Right lobe of liver (tissue), 6 donors: ENCODE measurements at regions not wholly inside any gene's neighbourhood (a gene's known extent, or its start where the extent isn't known, plus 50 kb on each side); places are given as distances from the start of the nearest gene placed in this dataset.

Experiments
- ATAC-seq, 4 donors: fragments of 200-7000 bp; cut with Tn5 transposase; one replicate each; pipeline ENCODE4 v1.9.1; 2020; ENCODE audit warnings: mild to moderate bottlenecking in 4 of 4, moderate library complexity in 4 of 4
- DNase-seq, 3 donors: peaks; one replicate each; pipeline ENCODE4 v3.0.0-alpha.2; 2020
- H3K27ac ChIP-seq, 3 donors: fragments of 200-600 bp; one replicate each; pipeline ENCODE4 v1.8.0; 2022
- H3K27me3 ChIP-seq, 2 donors: fragments of 200-600 bp; one replicate each; pipeline ENCODE4 v1.8.0; 2022
- H3K36me3 ChIP-seq, 4 donors: fragments of 200-600 bp; sonication (generic) in 1 of 4; one replicate each; pipeline versions ENCODE4 v1.5.1 to v1.8.0; 2017 to 2022; ENCODE audit warnings: control low read depth in 1 of 4
- H3K4me1 ChIP-seq, 4 donors: fragments of 200-600 bp; sonication (generic) in 1 of 4; one replicate each; pipeline versions ENCODE4 v1.5.1 to v1.8.0; 2017 to 2022; ENCODE audit warnings: control low read depth in 1 of 4
- H3K4me3 ChIP-seq, 3 donors: fragments of 200-600 bp; one replicate each; pipeline ENCODE4 v1.8.0; 2022
- H3K9me3 ChIP-seq, 4 donors: fragments of 200-600 bp; sonication (generic) in 1 of 4; one replicate each; pipeline versions ENCODE4 v1.5.1 to v1.8.0; 2017 to 2022; ENCODE audit warnings: control low read depth in 1 of 4
- CTCF ChIP-seq, 4 donors: fragments of 200-600 bp in 3 of 4; fragments of 450-650 bp in 1 of 4; IDR thresholded peaks; one replicate each; pipeline versions ENCODE4 v1.5.1 to v1.8.0; 2016 to 2022; ENCODE audit warnings: antibody characterized with exemption in 4 of 4, mild to moderate bottlenecking in 2 of 4
- POLR2A ChIP-seq: fragments of 450-650 bp; IDR thresholded peaks from one replicate; pipeline ENCODE4 v1.6.1; 2017; ENCODE audit warnings: antibody characterized with exemption, mild to moderate bottlenecking
- WGBS: methylation state at CpG from one replicate; pipeline ENCODE4 v1.1.6; 2018; ENCODE audit warnings: low coverage, low lambda C conversion rate; ENCODE audit not compliant: insufficient coverage; ENCODE audit errors: missing lambda C conversion rate; 5-methylcytosine and 5-hydroxymethylcytosine counted together
- intact Hi-C, 2 donors: fragments of 100-400 bp; cut with DNase I; formaldehyde crosslinking; loops; one replicate each; pipeline versions ENCODE4 v1.11.2 to v1.14.1; 2022
- donor health status: DM: no; HTN: yes; CAD: no.
- donor health status: DM: no; HTN: no; CAD: no.
- donor health status: DM: no; HTN: no; CAD: no.
- donor health status: DM: no; HTN: yes; CAD: no.
- donor health status: DM: no; HTN: yes; CAD: no.

- no peak for ATAC-seq
- DNase-seq: no peak
- Histone ChIP-seq H3K36me3 (no peaks in the 10 kb centered on the region), H3K27ac (no peak overlapping the region), H3K9me3 (no peaks in the 10 kb centered on the region), H3K4me1 (no peaks in the 10 kb centered on the region), H3K27me3 (no peaks in the 10 kb centered on the region), H3K4me3 (no peak overlapping the region)
- WGBS: 67% methylated on average over 12 of the region's 12 CpGs
- intact Hi-C loops: loop anchor here in 1 of 2 donors (5.0 to 10.0 kb wide), 2 partner anchors 357 to 485 kb away; no protein-coding TSS in a partner anchor
- TF ChIP-seq CTCF (IDR thresholded peaks at IDR 0.05): no peak
These were observed 117.9 kb upstream of the SMAD3 start for GRCh38 chr15:66947471-66947870.

GRCh38 chr15:66948294-66948693, 117.1 kb upstream of the SMAD3 start:
- DNase-seq (no peak), ATAC-seq (peak in 1 of 4 donors; percentile 10)
- Histone ChIP-seq H3K36me3 (no peaks in the 10 kb centered on the region), H3K27ac (no peak overlapping the region), H3K27me3 (no peaks in the 10 kb centered on the region), H3K4me1 (no peaks in the 10 kb centered on the region), H3K9me3 (no peaks in the 10 kb centered on the region), H3K4me3 (no peak overlapping the region)
- intact Hi-C loops: loop anchor here in 1 of 2 donors (5.0 to 10.0 kb wide), 2 partner anchors 357 to 484 kb away; no protein-coding TSS in a partner anchor
- no CpG with 5 or more reads among the region's 2 CpGs for WGBS
- no peak for TF ChIP-seq CTCF (IDR thresholded peaks at IDR 0.05)
- TF ChIP-seq POLR2A: no peak

- Histone ChIP-seq H3K4me3 (no peak overlapping the region), H3K4me1 (no peaks in the 10 kb centered on the region), H3K36me3 (no peaks in the 10 kb centered on the region), H3K27ac (no peak overlapping the region), H3K9me3 (no peaks in the 10 kb centered on the region), H3K27me3 (no peaks in the 10 kb centered on the region)
- TF ChIP-seq CTCF (IDR thresholded peaks at IDR 0.05) (no peak), POLR2A (no peak)
- ATAC-seq: no peak
- intact Hi-C loops: loop anchor here in 1 of 2 donors (10.0 kb wide), 1 partner anchor 215 kb away; no protein-coding TSS in a partner anchor
- DNase-seq: no peak
These were observed 115.3 kb upstream of the SMAD3 start for GRCh38 chr15:66950114-66950513.

- Histone ChIP-seq H3K36me3 (no peaks in the 10 kb centered on the region), H3K27me3 (no peaks in the 10 kb centered on the region), H3K27ac (no peak overlapping the region), H3K4me1 (no peaks in the 10 kb centered on the region), H3K9me3 (no peaks in the 10 kb centered on the region), H3K4me3 (no peak overlapping the region)
- 80% methylated on average over 6 of the region's 6 CpGs for WGBS
- intact Hi-C loops: loop anchor here in 1 of 2 donors (10.0 kb wide), 1 partner anchor 213 kb away; no protein-coding TSS in a partner anchor
- DNase-seq (no peak), ATAC-seq (no peak)
- TF ChIP-seq POLR2A (no peak), CTCF (IDR thresholded peaks at IDR 0.05) (no peak)
These were observed 113.7 kb upstream of the SMAD3 start for GRCh38 chr15:66951531-66952320.
